ENCODE measurements at regions not wholly inside any gene's neighbourhood (a gene's known extent, or its start where the extent isn't known, plus 50 kb on each side); places are given as distances from the start of the nearest gene placed in this dataset.

DNA sequence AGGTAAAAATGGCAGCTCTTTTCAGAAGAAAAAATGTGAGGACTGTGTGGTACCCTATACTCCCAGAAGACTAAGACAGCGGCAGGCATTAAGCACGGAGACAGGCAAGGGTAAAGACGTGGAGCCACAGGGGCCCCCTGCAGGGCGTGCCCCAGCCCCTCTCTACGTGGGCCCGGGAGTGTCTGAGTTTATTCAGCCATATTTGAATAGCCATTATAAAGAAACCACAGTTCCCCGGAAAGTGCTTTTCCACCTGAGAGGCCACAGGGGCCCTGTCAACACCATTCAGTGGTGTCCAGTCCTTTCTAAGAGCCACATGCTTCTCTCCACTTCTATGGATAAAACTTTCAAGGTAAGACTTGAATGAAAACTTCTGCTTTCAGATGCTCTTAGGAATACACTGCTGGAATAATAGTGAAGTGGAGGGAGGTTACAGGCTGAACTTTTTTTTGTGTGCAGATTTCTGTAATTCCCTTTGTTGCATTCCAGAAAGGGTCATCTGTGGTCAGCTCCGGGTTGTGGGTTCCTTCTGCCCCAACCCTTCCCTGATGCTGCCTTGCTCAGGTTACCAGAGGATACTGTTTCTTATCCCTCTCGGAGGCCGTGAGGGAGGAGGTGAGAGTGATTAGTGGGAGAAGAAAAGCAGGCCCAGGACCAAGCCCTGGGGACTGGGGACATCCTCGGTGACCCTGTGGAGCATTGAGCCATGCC lies 58.4 kb downstream of the SLC25A47 start:
- Histone ChIP-seq H3K79me2 (ENCODE audit: control insufficient read depth, low read length) (peaks cover 7% of the 10 kb centered on the region), H3K9me3 (ENCODE audit: control insufficient read depth, insufficient read depth, low read length) (no peaks in the 10 kb centered on the region), H4K20me1 (ENCODE audit: control insufficient read depth, insufficient read depth, low read depth, low read length) (no peaks in the 10 kb centered on the region; the same call in 1 of the 2 replicates), H3K4me2 (ENCODE audit: low read length) (no peak overlapping the region), H3K4me1 (ENCODE audit: control insufficient read depth, low read length) (peaks cover 13% of the 10 kb centered on the region), H3K36me3 (ENCODE audit: control insufficient read depth, low read length) (no peaks in the 10 kb centered on the region), H3K4me3 (ENCODE audit: low read length) (no peak overlapping the region), H3K9me2 (replicated peaks; ENCODE audit: control insufficient read depth, low read length) (no peaks in the 10 kb centered on the region), H3F3A (ENCODE audit: control insufficient read depth, insufficient read depth) (no peaks in the 10 kb centered on the region; the same call in 1 of the 2 replicates), H3K27ac (ENCODE audit: low read depth, low read length) (no peak overlapping the region), H3K27me3 (ENCODE audit: control insufficient read depth, low read length) (no peaks in the 10 kb centered on the region)
- TF ChIP-seq, protein P1, sequence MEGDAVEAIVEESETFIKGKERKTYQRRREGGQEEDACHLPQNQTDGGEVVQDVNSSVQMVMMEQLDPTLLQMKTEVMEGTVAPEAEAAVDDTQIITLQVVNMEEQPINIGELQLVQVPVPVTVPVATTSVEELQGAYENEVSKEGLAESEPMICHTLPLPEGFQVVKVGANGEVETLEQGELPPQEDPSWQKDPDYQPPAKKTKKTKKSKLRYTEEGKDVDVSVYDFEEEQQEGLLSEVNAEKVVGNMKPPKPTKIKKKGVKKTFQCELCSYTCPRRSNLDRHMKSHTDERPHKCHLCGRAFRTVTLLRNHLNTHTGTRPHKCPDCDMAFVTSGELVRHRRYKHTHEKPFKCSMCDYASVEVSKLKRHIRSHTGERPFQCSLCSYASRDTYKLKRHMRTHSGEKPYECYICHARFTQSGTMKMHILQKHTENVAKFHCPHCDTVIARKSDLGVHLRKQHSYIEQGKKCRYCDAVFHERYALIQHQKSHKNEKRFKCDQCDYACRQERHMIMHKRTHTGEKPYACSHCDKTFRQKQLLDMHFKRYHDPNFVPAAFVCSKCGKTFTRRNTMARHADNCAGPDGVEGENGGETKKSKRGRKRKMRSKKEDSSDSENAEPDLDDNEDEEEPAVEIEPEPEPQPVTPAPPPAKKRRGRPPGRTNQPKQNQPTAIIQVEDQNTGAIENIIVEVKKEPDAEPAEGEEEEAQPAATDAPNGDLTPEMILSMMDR (IDR thresholded peaks at IDR 0.05; ENCODE audit: low read depth, low read length, poor library complexity, severe bottlenecking) = no peak
- TF ChIP-seq EZH2phosphoT487 (IDR thresholded peaks at IDR 0.05; ENCODE audit: borderline replicate concordance, low read length) = no peak

DNA sequence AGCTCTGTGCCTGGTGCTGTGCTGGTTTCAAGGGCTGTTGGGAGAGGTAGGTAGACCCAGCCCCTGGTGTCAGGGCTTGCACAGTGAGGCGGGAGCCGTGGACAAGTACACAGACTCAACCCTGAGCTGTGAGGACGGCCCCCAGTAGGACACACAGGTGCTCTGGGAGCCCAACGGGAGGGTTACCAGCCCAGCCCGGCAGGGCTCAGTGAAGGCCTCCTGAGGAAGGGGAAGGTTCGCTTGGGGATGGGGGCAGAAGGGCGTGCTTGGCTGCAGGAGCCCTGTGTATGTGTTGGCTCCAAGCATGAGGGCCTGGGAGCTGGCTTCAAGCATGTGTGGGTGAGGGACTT lies 58.9 kb downstream of the SLC25A47 start:
- Histone ChIP-seq H3K27me3 (ENCODE audit: control insufficient read depth, low read length) (no peaks in the 10 kb centered on the region), H3F3A (ENCODE audit: control insufficient read depth, insufficient read depth) (no peaks in the 10 kb centered on the region; the same call in 1 of the 2 replicates), H3K36me3 (ENCODE audit: control insufficient read depth, low read length) (no peaks in the 10 kb centered on the region), H4K20me1 (ENCODE audit: control insufficient read depth, insufficient read depth, low read depth, low read length) (no peaks in the 10 kb centered on the region; the same call in 1 of the 2 replicates), H3K4me3 (ENCODE audit: low read length) (no peak overlapping the region), H3K4me2 (ENCODE audit: low read length) (no peak overlapping the region), H3K4me1 (ENCODE audit: control insufficient read depth, low read length) (peaks cover 8% of the 10 kb centered on the region), H3K9me3 (ENCODE audit: control insufficient read depth, insufficient read depth, low read length) (no peaks in the 10 kb centered on the region), H3K79me2 (ENCODE audit: control insufficient read depth, low read length) (peaks cover 4% of the 10 kb centered on the region), H3K9me2 (replicated peaks; ENCODE audit: control insufficient read depth, low read length) (no peaks in the 10 kb centered on the region), H3K27ac (ENCODE audit: low read depth, low read length) (no peak overlapping the region)
- no peak for TF ChIP-seq EZH2phosphoT487 (IDR thresholded peaks at IDR 0.05; ENCODE audit: borderline replicate concordance, low read length)
- TF ChIP-seq, protein P1 (IDR thresholded peaks at IDR 0.05; ENCODE audit: low read depth, low read length, poor library complexity, severe bottlenecking) = no peak

GRCh38 chr14:100383727-100384158 lies 60.6 kb downstream of the SLC25A47 start:
- H3K79me2 ChIP-seq (ENCODE audit: control insufficient read depth, low read length) = no peaks in the 10 kb centered on the region
- no peaks in the 10 kb centered on the region for H3K4me1 ChIP-seq (ENCODE audit: control insufficient read depth, low read length)
- no peaks in the 10 kb centered on the region for H3K9me2 ChIP-seq (replicated peaks; ENCODE audit: control insufficient read depth, low read length)
- H3K36me3 ChIP-seq (ENCODE audit: control insufficient read depth, low read length) = no peaks in the 10 kb centered on the region
- H3K4me2 ChIP-seq (ENCODE audit: low read length) = no peak overlapping the region
- H4K20me1 ChIP-seq (ENCODE audit: control insufficient read depth, insufficient read depth, low read depth, low read length) = no peaks in the 10 kb centered on the region; the same call in 1 of the 2 replicates
- H3F3A ChIP-seq (ENCODE audit: control insufficient read depth, insufficient read depth) = no peaks in the 10 kb centered on the region
- TF ChIP-seq, protein P1 (IDR thresholded peaks at IDR 0.05; ENCODE audit: low read depth, low read length, poor library complexity, severe bottlenecking) = peak; percentile 92
- no peak for TF ChIP-seq EZH2phosphoT487 (IDR thresholded peaks at IDR 0.05; ENCODE audit: borderline replicate concordance, low read length)
- no peak overlapping the region for H3K4me3 ChIP-seq (ENCODE audit: low read length)
- no peaks in the 10 kb centered on the region for H3K27me3 ChIP-seq (ENCODE audit: control insufficient read depth, low read length)
- H3K27ac ChIP-seq (ENCODE audit: low read depth, low read length) = no peak overlapping the region
- H3K9me3 ChIP-seq (ENCODE audit: control insufficient read depth, insufficient read depth, low read length) = no peaks in the 10 kb centered on the region

Measured in DOHH2 (cell line).